Stimulated activated CD8-positive, alpha-beta memory T cell treated with anti-CD3 and anti-CD28 coated beads, Interleukin-2, amount 100 ng/mL, for 1 hour (primary cell): ENCODE measurements at regions not wholly inside any gene's neighbourhood (a gene's known extent, or its start where the extent isn't known, plus 50 kb on each side); places are given as distances from the start of the nearest gene placed in this dataset.

Experiments used
- DNase-seq, 2 donors: peaks; one replicate each; pipeline ENCODE4 v3.0.0-alpha.2; 2020; ENCODE audit warnings: low read depth in 2 of 2

DNA sequence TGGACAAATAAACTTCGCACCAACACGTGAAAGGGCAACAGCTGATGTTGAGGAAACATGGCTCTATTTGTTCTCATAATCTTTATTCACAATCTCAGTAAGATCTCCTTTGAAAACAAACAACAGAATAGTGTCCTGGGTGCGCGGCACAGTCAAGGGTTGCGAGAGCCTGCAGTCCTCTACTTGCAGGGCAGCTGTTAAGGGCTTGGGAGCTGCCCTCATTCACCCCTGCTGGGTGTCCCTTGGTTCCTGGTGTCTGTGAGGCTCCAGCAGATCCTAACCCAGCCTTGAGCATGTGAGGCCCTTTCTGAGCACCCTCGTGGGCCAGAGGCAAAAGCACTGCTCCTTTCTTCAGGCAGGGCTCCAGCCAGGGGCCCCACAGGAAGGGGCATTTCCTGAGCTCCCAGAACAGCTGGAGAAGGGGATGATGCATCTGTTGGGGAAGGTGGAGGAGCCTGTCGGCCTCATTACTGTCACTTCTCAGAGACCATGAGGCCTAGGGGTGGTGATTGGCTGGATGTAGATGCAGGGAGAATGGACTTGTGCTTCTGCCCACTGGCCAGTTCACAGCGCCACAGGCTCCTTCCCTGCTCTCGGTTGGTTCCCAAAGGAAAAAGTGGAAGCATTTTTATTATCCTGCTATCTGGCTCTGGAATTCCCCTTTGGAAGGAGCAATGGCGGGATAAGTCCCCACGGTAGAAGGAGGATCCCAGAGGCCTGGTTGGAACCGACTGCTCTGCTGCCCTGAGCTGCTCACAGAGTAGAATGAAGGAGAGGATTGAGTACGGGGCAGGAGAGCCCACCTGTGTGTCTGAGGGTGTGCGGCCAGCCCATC is 51.9 kb upstream of the KLF13 start:
- no peak for DNase-seq

DNA sequence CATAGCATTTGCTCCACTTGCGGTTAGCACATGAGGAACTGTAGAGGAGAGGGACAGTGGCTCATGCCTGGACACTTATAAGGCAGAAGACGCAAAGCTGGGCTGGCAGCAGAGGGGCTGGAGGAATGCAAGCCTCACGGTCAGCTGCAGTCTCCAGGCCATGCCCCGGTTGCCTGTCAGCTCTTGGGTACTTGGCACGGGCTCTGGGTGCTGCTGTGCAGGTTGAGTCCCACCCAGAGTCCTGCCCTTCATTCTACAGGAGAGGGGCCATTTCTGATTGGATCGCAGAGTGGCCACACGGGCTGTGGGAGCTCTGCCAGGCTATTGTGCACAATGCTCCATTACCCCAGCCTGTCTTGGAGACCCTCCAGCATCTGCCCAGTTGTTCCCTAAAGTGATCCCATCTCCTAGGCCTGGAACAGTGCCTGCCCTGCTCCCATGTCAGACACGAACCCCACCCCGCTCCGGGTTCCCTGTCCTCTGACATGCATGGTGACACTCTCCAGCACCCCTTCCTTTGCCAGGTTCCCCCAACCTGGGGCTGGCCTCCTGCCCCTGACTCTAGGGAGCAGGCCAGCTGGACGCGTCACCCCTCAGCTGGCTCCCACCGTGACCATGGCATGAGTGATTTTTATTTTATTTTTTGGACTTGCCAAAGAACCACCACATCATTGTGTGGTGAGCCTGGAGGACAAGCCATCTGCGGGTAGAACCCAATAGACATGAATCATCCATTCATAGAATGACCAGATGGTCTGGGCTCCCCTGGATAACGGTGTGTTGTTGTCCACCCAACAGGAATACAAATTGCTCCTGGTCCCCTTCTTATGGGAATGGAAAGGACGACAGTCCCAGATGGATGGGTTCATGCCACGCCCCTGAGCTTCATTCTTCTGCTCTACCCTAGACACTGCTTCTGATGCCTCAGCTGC is 51.0 kb upstream of the KLF13 start:
- no peak for DNase-seq

DNA sequence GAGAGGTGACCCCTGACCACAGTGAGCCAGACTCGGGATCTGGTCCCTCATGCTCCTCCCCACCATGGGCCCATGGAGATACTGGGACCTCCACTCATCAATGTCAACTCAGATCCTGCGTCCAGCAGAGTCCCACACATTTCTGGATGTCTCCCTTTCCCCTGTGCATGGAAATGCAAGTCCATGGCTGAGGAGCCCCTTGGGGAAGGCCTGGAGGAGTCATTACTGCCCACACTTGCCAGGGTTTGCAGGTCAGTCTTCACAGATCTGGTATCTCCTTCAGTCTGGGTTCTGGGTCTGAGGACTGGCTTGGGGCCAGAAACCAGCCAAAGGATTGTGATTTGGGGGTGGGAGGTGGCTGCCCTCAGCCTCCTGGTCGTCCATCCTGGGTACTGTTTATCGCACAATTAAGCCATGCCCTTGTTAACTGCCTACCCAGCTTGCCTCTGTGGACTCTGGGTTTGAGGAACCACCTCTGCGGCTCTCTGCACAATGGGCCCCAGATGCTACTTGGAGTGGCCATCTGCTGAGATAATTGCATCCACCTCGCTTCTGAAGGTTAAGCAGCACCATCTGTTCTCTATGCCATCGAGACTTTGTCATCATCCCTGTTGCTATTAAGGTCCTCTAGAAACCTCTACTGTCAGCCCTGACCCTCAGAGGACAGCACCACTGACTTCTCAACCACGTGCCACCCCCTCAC is 49.9 kb upstream of the KLF13 start:
- DNase-seq = no peak
